ENCODE measurements at regions not wholly inside any gene's neighbourhood (a gene's known extent, or its start where the extent isn't known, plus 50 kb on each side); places are given as distances from the start of the nearest gene placed in this dataset.

DNA sequence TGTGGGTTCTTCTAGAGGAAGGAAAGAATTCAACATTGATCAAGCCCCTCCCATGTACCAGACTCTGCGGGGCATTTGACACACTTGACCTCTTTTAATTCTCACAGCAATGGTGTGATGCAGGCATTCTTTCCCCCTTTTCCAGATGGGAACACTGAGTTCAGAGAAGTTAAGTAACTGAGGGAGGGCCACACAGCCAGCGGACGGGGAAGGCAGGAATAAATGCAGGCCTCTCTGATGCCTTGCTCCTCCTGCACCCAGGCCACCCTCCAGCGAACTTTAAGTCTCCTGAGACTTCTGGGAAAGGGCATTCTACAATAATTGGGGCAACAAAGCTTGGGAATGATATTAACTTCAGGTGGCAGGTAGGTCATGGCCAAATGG lies 227.4 kb downstream of the UACA start:
- TF ChIP-seq GATA3 (IDR thresholded peaks at IDR 0.05; ENCODE audit: low read depth, low read length) (no peak), GATA2 (IDR thresholded peaks at IDR 0.05; ENCODE audit: low read depth, low read length) (no peak)
